ENCODE measurements at regions not wholly inside any gene's neighbourhood (a gene's known extent, or its start where the extent isn't known, plus 50 kb on each side); places are given as distances from the start of the nearest gene placed in this dataset.
"Not testable (repeated sequence)": the region's sequence is repeated elsewhere in the genome, so short reads cannot be mapped to it uniquely, and the experiment has no call there.

DNA sequence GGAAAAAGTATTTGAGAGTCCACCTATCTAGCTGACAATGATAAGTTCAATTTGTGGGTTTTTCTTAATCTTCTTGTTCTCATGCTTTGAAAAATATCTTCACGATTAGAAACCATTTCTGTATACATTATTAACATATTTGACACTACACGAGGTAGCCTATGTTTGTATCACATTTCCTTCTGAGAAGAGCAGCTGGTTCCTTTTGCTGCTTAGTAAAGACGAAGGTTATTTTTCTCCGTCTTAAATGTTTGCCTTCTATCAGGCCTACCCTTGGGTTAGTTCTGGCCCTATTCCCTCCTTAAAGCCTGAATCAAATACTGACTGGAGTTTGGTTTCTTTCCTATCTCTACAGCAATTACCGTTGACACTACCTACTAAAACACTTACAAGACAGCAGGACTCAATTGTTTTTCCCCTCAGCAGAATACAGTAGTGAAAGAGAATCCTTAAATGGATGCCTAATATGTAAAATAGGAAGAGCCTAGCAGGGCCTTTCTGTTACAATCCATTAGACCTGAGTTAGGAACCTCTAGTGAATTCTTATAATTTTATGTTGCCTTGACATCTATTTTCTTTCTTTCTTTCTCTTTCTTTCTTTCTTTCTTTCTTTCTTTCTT is 790.4 kb downstream of the EPHA4 start:
- in situ Hi-C loops (cut with MboI; ENCODE audit: low sequenced_read_pairs) = no loop called here

DNA sequence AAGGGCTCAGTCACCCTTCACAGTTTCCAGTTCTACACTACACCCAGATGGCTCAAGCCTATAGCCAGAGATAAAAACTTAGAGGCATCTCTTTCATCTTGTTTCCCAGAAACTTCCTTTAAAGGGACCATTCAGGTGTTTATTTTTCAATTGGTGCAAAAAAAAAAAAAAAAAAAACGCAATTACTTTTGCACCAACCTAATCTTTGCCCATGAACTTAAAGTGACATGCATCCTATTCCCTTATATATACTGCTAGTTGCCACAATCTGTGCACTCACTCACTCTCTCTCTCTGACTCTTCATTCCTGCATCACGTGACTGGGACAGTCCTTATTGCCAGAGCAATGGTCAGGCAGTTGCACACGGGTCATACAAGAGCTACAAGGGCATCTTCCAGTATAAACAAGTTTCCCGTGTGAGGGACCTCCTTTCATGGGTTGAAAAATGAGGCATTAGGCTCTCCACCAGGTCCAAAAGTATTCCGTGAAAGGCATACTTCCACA is 789.4 kb downstream of the EPHA4 start:
- in situ Hi-C loops (cut with MboI; ENCODE audit: low sequenced_read_pairs) = no loop called here

DNA sequence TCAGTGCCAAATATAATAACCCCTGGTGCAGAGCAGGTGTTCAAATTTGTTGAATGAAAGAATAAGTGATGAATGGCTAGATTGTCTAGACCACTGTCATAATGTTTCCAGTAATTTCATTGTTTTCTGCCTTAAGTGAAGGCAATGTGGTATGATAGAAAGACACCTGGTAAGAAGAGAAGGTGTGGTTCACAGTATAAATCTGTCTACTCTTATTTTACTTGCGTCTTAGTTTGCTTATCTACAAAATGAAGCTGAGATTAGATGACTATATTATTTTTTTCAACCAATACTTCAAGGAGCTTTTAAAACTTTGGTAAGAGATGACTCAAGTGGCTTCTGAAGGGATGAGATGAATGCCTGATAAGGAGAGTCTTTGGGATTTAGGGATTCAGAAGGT is 788.4 kb downstream of the EPHA4 start:
- in situ Hi-C loops (cut with MboI; ENCODE audit: low sequenced_read_pairs) = no loop called here

DNA sequence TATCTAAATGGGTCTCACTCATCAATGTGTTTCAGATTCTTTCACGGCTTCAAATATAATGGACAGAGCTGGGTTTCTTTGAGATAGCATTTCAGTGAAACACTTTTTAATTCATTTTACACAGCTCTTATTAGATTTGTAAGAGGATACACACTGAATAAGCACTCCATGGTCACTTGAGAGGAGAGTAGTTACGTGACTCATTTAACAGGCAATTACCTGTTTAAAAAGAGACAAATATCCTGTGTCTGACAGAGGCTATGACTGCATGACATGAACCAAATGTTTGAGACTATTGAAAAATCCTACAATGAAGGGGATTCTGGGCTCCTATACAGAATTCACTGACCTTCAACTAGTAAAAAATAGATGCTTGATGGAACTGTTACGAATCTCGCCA is 786.9 kb downstream of the EPHA4 start:
- in situ Hi-C loops (cut with MboI; ENCODE audit: low sequenced_read_pairs) = no loop called here

DNA sequence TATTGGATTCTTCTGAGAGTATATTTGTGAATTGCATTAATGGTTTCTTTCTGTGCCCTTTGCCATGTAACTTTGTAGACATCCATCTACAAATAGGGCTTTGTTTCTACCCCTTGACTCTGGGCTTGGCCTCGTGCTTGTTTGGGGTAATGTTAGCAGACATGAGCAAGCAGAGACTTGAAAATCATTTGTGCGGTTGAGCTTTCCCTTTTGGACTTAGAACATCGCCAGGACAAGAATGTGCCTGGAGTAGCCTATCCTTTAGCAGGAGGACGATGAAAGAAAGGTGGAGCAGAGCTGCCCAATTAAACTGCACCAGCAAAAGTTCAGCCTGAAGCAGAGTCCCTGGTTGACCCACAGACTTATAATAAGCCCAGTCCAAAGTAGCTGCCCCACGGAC is 785.9 kb downstream of the EPHA4 start:
- in situ Hi-C loops (cut with MboI; ENCODE audit: low sequenced_read_pairs) = no loop called here

DNA sequence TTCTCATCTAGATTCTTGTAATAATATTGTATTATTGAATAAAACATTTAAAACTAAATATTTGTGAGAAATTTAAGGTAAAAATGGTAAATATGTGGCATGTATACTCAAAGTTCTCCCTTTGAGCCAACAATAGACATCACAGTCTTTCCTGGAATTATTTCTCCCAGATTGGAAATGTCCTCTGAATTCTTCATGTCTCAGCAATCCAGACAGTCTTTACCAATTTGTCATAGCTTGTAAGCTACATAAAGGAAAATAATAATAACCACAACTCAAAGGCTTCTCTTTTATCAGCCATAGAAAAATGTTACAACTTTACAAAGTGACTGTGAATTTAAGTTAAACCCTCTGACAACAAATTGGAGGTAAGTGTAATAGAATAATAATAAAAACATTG is 784.9 kb downstream of the EPHA4 start:
- in situ Hi-C loops (cut with MboI; ENCODE audit: low sequenced_read_pairs) = no loop called here

DNA sequence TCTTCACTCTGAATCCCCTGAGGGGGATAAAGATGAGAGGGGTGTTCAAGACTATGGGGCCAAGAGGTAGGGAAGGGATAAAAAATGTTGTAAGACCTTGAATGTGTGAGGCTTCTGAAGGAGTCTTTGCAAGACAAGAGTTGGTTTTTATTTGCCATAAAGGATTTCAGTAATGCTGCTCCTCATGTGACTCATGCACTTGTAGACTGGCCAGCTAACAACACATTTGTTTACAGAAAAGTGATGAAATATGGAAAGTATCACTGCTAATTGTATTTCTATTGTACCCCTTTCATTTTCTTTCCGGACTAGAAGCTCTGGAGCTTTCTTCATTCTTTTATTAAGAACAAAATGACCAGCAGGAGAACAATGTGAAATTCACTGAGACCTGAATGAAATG is 782.1 kb downstream of the EPHA4 start:
- in situ Hi-C loops (cut with MboI; ENCODE audit: low sequenced_read_pairs) = no loop called here

DNA sequence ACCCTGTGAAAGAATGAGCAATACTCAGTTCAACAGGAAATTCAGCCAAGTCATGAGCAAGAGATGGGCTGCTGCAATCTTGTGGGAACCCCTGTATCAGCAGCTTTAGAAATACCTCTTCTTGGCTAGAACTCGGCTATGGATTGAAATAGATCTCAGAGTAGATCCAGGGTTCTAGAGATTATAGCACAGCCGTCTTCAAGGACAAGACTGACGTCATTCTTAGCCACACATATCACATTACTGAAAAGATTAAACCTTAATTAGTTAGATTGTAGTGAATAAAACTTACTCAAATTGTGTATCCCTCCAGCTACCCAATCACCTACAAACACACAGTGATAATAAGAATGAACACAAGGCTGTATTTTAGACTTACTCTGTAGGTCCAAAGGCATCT is 776.4 kb downstream of the EPHA4 start:
- in situ Hi-C loops (cut with MboI; ENCODE audit: low sequenced_read_pairs) = no loop called here

DNA sequence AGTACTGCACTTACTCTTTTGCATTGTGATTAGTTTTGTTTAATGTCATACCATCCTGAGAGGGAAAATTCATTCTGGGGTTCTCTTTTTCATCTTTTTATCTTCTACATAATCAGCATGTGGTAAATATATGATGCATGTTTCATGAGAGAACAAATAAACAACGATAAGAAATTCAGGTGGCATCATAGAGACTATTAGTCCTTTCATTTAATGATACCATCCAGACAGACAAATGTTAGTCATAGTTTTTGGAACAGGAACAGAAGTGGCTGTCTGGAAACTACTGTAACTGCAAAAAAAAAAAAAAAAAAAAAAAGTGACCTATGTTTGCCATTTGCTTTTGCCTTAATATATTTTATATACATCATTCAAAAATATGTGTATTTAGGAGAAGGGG is 761.0 kb downstream of the EPHA4 start:
- in situ Hi-C loops (cut with MboI; ENCODE audit: low sequenced_read_pairs) = no loop called here

DNA sequence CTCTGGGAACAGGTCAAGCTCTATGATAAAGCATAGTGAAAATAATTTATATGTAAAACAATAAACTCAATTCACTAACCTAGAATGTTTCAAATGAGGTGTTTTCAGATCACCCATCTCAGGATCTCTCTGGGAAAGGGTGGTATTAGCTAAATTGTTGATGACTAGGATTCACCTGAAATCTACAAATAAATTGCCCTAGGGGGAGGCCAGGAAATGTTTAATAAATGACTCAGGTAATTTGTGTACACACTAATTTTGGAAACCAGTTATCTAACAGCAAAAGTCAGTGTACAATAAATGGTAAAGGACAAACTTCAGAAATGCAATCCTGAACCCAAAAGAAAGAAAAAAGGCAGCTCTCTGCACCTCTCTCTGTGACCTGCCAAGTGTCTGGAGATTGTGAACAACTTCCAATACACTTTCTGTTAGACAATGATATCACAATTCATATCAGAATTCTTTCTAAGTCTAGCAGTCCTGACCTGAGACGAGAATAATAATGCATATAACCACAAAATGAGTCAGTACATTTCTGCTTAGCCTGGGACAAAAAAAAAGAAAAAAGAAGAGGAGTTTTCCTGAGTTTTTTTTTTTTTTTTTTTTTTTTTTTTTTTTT is 760.0 kb downstream of the EPHA4 start:
- in situ Hi-C loops (cut with MboI; ENCODE audit: low sequenced_read_pairs) = no loop called here

DNA sequence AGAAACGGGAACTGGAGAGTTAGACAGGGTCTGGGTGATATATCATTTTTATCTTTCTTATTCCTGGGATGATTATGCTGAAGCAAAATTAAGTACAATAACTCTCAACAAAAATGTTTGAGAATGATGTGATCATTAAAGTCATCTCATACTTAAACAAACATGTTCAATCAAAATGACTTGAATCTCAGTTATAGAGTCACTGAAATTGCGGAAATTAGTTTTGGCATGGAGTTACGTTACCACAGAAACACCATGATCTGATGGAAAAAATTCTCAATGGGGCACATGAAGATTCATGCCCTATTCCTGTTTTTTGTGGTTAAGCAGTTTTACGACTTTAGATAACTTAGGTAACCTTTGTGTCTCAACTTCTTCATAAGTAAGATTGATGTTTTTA is 757.7 kb downstream of the EPHA4 start:
- in situ Hi-C loops (cut with MboI; ENCODE audit: low sequenced_read_pairs) = no loop called here

DNA sequence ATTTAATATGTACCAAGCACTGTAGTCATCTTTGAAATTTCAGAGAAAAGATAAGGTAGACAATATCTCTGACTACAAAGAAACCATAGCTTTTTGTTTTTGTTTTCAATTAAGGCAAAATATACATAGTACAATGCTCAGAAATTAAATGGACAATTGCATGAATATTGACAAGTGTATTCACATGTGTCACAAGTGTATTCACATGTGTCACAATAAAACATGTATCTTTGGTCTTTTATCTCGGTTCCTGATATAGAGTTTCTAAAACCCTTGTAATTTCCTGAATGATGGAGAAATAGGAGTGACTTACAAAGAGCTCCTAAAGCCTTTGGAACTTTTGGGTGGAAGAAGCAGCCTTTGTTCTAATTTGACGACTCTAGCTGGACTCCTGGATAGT is 756.4 kb downstream of the EPHA4 start:
- in situ Hi-C loops (cut with MboI; ENCODE audit: low sequenced_read_pairs) = no loop called here

DNA sequence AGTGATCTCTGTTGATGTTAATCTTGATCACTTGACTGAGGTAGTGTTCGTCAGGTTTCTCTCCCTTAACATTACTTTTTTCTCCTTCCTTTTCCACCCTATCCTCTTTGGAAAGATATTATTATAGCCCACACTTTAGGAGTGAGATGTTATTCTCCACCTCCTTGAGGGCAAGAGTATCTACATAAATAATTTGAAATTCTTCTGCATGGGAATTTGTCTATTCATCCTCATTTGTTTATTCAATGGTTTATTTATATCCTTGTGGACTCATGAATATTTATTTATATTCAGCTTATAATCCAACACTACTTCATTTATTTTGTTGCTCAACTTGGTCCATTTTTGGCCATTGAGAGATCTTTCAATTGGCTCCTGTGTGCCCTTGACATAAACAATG is 750.4 kb downstream of the EPHA4 start:
- in situ Hi-C loops (cut with MboI; ENCODE audit: low sequenced_read_pairs) = no loop called here

DNA sequence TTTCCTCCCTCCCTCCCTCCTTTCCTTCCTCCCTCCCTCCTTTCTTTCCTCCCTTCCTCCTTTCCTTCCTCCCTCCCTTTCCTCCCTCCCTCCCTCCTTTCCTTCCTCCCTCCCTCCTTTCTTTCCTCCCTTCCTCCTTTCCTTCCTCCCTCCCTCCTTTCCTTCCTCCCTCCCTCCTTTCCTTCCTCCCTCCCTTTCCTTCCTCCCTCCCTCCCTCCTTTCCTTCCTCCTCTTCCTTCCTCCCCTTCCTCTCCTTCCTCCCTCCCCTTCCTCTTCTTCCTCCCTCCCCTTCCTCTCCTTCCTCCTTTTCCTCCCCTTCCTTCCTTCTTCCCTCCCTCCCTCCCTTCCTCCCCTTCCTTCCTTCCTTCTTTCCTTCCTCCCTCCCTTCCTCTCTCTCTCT is 748.5 kb downstream of the EPHA4 start:
- in situ Hi-C loops (cut with MboI; ENCODE audit: low sequenced_read_pairs) = not testable (repeated sequence)

DNA sequence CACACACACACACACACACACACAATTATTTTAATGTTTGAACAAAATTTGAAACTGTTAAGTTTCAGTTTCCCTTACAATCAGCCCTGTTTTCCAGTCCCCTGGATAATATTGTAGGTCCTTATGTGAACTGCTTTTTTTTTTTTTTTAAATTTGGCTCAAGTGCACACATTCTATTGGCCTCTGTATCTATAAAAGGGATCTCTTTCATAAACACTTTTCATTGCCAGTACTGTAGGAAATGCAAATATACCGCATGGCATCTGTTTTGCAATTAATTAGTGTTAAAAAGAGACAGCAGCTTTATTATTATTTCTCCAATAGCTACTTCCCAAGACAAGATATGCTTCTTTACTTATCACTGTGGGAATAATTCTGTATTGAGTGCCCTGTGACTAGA is 738.7 kb downstream of the EPHA4 start:
- in situ Hi-C loops (cut with MboI; ENCODE audit: low sequenced_read_pairs) = no loop called here

DNA sequence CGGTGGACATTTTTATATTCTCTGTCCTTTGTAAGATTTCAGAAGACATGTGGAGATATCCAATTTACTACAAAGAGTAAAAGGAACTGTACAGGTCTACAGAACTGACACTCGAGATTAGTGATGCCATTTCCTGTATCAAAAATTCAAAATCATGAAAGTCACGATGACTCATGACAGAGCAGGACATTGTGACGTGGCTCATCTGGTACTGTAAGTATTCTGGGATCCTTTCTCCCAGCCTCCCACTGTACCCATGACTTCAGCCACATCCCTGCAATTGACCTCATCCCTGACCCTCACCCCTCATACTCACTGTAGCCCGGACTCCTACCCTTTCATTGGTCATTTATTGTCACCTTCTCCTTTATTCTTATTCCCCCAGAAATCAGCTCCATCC is 736.5 kb downstream of the EPHA4 start:
- in situ Hi-C loops (cut with MboI; ENCODE audit: low sequenced_read_pairs) = no loop called here

DNA sequence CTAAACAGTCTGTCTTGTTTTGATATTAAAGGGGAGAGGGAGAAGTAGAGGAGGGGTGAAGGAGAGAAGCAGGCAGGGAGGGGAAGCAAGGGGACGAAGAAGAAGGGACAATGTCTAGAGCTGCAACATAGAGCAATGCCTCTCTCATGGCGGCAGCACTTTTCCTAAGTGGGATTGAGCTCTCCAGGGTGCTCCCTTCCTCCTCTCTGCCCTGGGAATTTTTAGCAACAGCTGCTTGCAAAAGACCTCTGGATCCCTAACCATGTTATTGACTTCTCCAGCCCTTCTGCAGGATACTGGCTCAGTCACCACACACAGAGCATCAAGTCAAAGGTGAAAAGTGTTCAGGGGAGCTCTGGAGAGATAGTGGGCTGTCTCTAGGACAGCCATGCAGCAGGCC is 734.9 kb downstream of the EPHA4 start:
- in situ Hi-C loops (cut with MboI; ENCODE audit: low sequenced_read_pairs) = no loop called here

DNA sequence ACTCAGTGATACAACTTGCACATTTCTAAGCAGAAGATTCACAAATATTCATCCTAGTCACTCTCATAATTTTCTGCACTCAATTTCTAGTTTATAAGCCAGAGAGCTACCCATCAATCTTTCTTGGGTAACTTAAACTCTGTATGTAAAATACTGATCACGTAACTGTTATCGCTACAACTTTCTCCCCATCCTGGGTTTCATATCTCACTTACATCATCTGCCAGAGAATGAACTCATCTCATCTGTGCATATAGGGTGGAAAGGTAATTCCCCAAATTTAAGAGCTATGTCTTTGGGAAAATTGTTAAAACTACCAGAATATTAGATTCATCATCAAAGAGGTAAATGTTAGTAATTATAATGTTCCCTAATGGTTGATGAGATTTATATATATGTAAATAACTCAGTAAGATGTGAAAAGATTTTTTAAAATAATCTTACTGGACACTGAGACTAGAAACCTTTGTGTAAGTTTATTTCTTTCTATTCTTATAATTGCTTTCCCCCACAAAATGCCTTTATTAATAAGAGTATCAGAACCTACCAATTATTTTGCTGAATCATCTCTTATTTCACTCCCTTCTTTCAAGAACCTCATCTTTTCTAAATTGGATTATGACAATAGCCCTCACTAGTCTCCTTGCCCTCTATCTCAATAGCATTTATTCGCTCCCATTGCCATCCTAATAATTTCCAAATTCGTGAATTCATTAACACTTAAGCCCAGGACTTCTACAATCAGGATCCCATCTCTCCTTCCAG is 729.0 kb downstream of the EPHA4 start:
- in situ Hi-C loops (cut with MboI; ENCODE audit: low sequenced_read_pairs) = no loop called here

DNA sequence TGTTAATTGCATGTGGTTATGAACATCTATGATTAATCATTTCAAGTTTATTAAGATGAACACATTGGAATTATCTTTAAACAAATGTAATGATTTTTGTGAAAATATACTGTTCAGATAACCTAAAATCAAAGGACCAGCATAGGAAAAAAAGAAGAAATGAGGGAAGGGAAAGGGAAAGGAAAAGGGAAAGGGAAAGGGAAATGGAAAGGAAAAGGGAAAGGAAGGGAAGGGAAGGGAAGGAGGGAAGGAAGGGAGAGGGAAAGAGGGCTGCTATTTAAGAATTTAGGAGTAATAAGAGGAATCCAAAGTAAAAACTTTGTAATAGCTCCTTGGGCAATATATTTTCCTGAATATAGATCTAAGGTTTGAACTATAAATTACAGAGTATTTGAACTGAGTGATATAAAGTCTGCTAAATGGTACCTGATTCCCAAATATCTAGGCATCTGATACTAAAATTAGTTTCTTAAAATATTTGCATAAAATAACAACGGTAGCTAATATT is 726.3 kb downstream of the EPHA4 start:
- in situ Hi-C loops (cut with MboI; ENCODE audit: low sequenced_read_pairs) = no loop called here

DNA sequence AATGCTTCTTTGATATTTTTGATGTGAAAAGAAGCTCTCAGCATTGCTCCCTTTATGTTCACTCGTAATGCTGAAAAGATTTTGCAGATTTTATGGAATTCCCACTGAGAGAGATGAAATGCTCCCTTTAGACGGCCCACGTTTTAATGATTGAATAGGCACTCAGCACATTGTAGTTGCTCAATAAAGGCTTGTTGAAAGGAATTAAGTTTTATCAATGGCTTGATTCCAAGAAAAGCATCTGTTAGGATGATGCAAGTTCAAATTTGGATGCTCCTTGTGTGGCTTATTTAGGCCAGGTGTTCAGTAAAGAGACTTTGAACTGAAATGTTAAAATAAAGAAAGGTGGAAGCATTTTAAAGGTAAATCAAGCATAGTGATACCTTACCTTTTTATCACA is 725.1 kb downstream of the EPHA4 start:
- in situ Hi-C loops (cut with MboI; ENCODE audit: low sequenced_read_pairs) = no loop called here

DNA sequence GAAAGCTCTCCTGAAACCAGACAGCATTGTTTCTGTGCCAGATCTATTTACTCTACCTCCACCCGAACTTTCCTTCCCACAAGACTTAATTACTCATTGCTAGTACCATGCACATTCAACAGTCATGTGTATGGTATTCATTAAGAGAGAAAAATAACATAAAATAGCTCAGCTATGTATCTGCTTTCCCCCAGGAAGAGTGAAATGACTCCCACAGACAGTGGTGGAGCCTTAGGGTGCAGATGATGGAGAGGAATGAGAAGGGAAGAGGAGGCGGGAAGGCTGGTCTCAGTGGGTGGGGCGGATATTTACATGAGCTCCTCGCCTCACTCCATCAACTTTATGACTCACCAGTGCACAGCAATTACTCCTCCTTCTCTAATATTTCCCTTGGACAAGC is 724.5 kb downstream of the EPHA4 start:
- in situ Hi-C loops (cut with MboI; ENCODE audit: low sequenced_read_pairs) = no loop called here

DNA sequence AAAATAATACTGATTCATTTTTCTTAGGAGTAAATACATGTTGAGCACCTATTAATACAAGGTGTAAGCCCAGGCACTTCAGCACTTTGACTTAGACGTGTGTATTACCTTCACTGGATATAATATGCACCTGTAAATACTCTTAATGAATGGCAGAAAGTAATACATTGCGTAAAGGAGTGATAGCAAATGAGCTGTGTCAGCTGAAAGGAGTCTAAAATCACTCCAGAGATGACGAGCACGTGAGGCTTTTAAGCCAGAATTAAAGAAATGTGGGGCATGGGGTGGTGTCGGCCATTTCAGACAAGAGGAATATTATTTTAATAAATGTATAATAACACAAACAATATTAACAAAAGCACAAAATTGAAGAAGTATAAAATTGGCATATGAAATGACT is 722.7 kb downstream of the EPHA4 start:
- in situ Hi-C loops (cut with MboI; ENCODE audit: low sequenced_read_pairs) = no loop called here

Data from HL-60/S4 (cell line).